NCI-H2107 treated with DMSO at 0.1 percent for 48 hours (cell line): ENCODE measurements at regions not wholly inside any gene's neighbourhood (a gene's known extent, or its start where the extent isn't known, plus 50 kb on each side); places are given as distances from the start of the nearest gene placed in this dataset.
"Not testable (repeated sequence)": the region's sequence is repeated elsewhere in the genome, so short reads cannot be mapped to it uniquely, and the experiment has no call there.

ENCODE experiments used
- DNase-seq: peaks from one replicate; lab custom pipeline; 2025; ENCODE audit not compliant: unreplicated experiment; lab: John Stamatoyannopoulos, UW

- DNase-seq = no peak
Observed at GRCh38 chr12:68477906-68478305, 132.8 kb upstream of the RAP1B start.

DNA sequence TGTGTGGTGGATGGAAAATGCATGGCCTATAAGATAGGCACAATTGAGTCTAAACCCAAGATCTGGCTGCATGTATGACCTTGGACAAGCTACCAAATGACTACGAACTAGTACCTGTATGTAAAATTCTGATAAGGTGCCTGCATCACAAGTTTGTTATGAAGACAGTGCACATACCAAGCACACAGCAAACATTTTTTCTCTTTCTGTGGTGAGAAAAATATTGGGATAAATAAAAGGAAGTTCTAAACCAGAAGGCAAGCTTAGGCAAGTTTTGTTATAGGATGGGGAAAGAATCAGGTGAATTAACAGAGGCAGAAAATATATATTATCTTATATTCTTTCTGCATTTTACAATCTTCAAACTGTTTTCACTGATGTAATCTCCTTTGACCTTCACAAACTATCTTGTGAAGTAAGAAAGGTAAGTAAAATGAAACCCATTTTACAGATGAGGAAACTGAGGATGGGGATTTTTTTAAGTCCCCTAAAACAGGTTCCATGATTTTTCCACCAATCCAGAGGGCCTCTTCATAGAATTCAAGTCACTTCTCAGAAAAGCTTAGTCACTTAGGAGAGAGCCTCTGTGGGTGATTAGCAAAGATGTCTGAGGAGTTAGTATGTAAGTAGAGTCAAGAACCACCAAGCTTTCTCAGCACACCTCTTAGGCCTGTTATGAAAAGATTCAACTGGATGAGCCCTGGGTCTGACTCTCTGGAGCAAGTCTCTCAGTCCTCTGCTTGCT lies 132.0 kb upstream of the RAP1B start:
- no peak for DNase-seq

- no peak for DNase-seq
Observed at GRCh38 chr12:68479261-68479895, 131.3 kb upstream of the RAP1B start.

GRCh38 chr12:68479896-68480291 lies 130.8 kb upstream of the RAP1B start:
- DNase-seq = no peak

DNA sequence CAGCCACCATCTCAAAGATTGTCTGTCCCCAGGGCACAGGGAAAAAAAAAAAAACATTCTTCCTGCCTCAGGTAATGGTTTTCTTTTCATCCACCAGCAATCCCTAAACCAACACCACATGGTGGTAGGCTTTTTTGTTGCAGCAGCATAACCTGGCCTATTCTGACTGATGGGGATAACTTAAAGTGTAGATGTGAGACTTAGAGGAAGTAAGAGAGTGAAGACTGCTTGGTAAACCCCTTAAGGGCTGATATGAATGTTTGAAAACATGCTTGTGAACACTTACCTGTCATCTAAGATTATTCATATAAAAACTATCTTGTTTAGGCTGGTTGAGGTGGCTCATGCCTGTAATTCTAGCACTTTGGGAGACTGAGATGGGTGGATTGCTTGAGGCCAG lies 130.2 kb upstream of the RAP1B start:
- no peak for DNase-seq

GRCh38 chr12:68481181-68481941 lies 129.3 kb upstream of the RAP1B start:
- no peak for DNase-seq

- DNase-seq = no peak
Observed at GRCh38 chr12:68482014-68482413, 128.7 kb upstream of the RAP1B start.

GRCh38 chr12:68482660-68483059 lies 128.0 kb upstream of the RAP1B start:
- no peak for DNase-seq

DNA sequence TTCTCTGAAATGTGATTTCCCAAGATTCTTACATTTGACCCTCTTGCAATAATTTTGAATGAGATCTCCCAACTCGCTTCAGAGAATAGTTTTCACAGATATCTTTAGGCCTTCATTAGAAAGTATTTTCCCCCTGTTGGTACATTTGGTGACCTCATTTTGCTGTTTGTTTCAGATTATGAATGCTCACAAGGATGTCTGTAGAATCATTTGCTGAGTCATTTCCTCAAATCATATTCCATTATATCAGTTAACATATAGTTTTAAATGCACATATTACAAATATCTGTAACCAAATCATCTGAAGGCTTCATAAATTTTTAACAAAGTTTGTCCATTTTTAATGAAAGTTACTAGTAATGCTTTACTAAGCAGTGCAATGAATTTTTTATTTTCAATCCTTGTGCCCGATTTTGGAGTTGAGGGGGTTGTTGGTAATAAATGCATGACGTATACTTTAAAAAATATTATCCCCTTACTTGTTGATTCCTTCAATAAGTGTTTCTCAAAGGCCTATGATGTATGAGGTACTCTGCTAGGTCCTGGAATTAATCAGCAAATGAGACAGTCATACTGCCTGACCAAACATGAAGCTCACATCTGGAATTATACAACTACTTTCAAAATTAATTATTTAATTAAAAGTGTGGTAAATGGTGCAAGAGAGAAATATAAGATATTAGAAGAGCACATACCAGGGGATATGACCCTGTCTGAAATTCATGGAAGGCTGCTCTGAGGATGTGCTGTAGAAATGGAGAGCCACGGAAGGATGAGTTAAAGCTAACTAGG lies 126.9 kb upstream of the RAP1B start:
- DNase-seq = no peak

DNA sequence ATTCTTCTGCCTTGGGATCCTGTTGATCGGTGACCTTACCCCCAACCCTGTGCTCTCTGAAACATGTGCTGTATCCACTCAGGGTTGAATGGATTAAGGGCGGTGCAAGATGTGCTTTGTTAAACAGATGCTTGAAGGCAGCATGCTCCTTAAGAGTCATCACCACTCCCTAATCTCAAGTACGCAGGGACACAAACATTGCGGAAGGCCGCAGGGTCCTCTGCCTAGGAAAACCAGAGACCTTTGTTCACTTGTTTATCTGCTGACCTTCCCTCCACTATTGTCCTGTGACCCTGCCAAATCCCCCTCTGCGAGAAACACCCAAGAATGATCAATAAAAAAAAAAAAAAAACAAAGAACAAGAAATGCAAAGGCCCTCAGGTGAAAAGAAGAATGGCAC lies 126.1 kb upstream of the RAP1B start:
- DNase-seq = not testable (repeated sequence)

DNA sequence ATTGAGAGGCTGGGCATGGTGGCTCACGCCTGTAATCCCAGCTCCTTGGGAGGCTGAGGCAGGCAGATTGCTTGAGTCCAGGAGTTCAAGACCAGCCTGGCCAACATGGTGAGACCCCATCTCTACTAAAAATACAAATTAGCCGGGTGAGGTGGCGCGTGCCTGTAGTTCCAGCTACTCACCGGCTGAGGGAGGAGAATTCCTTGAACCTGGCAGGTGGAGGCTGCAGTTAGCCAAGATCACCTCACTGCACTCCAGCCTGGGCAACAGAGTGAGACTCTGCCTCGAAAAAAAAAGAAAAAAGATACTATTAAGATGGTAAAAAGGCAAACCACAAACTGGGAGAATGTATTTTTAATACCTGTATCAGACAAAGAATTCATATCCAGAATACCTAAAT lies 124.2 kb upstream of the RAP1B start:
- not testable (repeated sequence) for DNase-seq

GRCh38 chr12:68487721-68488309 lies 122.9 kb upstream of the RAP1B start:
- no peak for DNase-seq

GRCh38 chr12:68489273-68489672 lies 121.4 kb upstream of the RAP1B start:
- DNase-seq = no peak

DNA sequence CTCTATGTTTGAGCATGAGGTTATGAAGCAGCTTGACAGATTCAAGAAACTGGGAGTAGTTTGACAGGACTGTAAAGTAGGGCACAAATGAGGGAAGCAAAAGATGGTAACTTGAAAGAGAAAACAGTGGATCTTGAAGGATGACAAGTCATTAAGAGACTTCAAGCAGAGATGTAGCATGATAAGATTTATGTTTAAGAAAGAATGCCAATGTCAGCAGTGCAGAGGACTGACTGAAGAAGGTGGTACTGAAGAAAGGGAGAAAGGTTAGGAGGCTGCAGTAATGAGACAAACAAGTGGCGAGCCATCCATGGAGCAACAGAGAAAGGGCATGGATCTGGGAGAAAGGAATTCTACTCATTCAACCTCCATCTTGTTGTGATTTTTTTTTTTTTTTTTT lies 120.2 kb upstream of the RAP1B start:
- DNase-seq = no peak

DNA sequence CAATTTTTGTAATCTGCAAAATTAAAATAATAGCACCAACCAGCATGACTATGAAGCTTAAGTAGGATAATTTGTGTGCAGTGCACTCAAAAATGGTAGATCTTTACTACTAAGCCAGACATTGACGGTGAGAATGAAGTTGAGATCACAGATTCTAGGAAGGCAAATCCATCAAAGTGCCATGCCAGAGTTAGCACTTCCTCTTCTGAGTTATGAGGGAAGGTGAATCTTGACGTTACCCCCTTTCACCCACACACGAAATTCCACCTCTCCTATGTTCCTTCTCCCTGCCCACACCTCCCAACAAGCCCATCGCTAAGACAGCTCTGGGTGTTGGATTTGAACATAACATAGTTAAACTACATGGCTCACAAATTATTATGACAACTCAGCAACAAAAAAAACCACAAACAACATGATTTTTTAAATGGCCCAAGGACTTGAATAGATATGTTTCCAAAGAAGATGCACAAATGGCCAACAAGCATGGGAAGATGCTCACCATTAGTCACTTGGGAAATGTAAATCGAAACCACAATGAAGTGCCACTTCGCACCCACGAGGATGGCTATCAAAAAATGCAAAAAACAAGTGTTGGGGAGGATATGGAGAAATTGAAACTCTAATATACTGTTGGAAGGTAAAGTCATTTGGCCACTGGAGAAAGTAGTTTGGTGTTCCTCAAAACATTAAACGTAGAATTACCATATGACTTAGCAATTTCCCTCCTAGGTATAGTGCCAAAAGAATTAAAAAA lies 119.3 kb upstream of the RAP1B start:
- no peak for DNase-seq

DNA sequence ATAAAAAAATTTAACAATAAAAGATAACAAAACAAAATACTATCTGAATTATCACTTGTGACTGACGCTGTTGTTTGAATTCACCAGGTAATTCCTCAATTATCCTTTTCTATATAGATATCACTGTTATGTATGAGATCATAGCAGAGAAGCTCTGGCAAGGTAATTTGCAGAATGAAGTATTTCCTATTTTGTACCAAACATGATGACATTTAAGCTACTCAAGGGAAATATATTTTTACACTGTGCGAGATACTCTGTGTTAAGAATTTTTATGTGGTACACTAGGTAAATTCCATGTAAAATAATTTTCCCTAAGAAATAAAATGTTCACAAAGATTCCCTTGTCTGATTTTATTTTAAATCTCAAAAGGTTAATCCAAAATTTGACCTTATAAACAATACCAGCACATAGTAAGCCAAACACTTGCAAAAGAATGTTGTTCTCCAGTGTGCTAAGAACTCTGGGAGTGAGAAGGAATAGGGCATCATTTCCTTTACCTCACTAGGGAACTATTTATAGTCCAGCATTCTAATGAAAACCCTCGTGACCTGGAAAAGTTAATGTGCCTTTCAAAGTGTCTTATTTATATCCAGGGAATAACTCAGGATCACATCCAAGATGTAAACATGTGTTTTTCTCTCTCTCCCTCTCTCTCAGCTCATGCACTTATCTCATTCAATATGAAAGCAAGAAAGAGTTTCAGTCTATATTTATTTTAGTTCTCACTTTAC lies 115.2 kb upstream of the RAP1B start:
- no peak for DNase-seq

- DNase-seq = no peak
Observed at GRCh38 chr12:68497107-68497506, 113.6 kb upstream of the RAP1B start.

- DNase-seq = no peak
Observed at GRCh38 chr12:68497702-68498101, 113.0 kb upstream of the RAP1B start.

DNA sequence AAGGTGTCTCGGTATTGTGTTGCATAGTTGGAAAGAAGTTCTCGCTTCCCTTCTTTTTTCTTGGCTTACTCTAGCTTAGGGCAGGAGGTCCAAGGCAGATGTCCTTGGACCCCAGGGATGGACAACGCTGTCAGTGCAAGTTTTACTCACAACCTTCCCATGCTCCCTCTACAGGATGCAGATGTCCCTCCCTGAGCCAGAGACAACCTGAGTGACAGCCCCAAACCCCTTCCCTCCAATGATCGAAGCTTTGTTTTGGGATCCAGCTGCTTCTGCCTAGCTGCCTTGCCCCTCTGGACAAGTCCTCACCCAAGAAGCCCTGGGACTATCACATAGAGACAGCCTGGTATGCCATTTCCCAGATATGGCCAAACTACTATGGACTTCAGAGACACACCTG lies 112.0 kb upstream of the RAP1B start:
- DNase-seq = no peak

DNA sequence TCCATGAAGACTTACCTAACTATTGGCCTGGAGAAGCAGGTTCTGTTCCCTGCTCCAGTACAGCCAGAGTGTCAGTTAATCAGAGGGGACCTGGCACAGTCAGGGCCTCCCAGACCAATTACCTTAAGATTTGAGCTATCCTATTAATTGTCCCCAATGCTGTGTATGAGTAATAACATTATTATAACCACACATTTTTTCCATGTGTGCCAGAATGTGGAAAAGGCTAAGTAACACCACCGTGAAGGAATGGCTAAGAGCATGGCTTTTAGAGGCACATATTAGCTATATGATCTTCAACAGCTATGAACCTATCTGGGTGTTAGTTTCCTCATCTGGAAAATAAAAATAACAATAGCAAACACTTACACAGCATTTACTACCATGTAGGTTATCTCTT lies 111.1 kb upstream of the RAP1B start:
- DNase-seq = no peak
